ENCODE measurements at regions not wholly inside any gene's neighbourhood (a gene's known extent, or its start where the extent isn't known, plus 50 kb on each side); places are given as distances from the start of the nearest gene placed in this dataset.
A peak's percentile ranks its signal among the peaks of the same experiment; 100 is the strongest.
"Not testable (repeated sequence)": the region's sequence is repeated elsewhere in the genome, so short reads cannot be mapped to it uniquely, and the experiment has no call there.

DNA sequence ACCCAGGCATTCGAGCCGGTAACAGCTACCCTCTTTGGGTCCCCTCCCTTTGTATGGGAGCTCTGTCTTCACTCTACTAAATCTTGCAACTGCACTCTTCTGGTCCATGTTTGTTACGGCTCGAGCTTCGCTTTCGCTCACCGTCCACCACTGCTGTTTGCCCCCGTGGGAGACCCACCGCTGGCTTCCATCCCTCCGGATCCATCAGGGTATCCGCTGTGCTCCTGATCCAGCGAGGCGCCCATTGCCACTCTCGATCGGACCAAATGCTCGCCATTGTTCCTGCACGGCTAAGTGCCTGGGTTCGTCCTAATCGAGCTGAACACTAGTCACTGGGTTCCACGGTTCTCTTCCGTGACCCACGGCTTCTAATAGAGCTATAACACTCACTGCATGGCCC is 416.3 kb downstream of the TMEM121 start:
- not testable (repeated sequence) for H3K9ac ChIP-seq (ENCODE audit: low read length); H3K27ac ChIP-seq (ENCODE audit: low read depth, low read length); H3K4ac ChIP-seq (ENCODE audit: low read depth, low read length); H3K27me3 ChIP-seq (ENCODE audit: insufficient read depth, low read length); H3K14ac ChIP-seq (ENCODE audit: low read length); H3K4me1 ChIP-seq (ENCODE audit: control insufficient read depth in 1 of 2, insufficient read depth in 2 of 2, low read length in 2 of 2); H3K23ac ChIP-seq (ENCODE audit: low read length); H4K8ac ChIP-seq (ENCODE audit: low read depth, low read length); H3K4me2 ChIP-seq (ENCODE audit: low read length); H3K79me2 ChIP-seq (ENCODE audit: control insufficient read depth, insufficient read depth, low read length, poor library complexity); H2AK5ac ChIP-seq (ENCODE audit: low read length); DNase-seq; H2BK120ac ChIP-seq (ENCODE audit: insufficient read depth, low read length, poor library complexity); H4K91ac ChIP-seq (ENCODE audit: low read depth, low read length); H3K79me1 ChIP-seq (ENCODE audit: low read length); H3K18ac ChIP-seq (ENCODE audit: low read length); H3K4me3 ChIP-seq (ENCODE audit: low read depth, low read length); H3K36me3 ChIP-seq (ENCODE audit: control insufficient read depth in 1 of 2, insufficient read depth in 2 of 2, low read length in 2 of 2); H2AFZ ChIP-seq (ENCODE audit: insufficient read depth, low read length, poor library complexity); H2BK12ac ChIP-seq (ENCODE audit: low read length); H4K12ac ChIP-seq (ENCODE audit: low read depth, low read length); H2BK5ac ChIP-seq (ENCODE audit: low read depth, low read length, poor library complexity)
- H3K9me3 ChIP-seq (ENCODE audit: insufficient read depth, low read depth, low read length): peaks cover 60% of the 10 kb centered on the region
- WGBS (ENCODE audit: extremely low coverage, insufficient coverage, insufficient read length): no CpG with 5 or more reads among the region's 22 CpGs

- H4K12ac ChIP-seq (ENCODE audit: low read depth, low read length): no peak overlapping the region
- no peak overlapping the region for H3K4me3 ChIP-seq (ENCODE audit: low read depth, low read length)
- H3K4me1 ChIP-seq (ENCODE audit: control insufficient read depth in 1 of 2, insufficient read depth in 2 of 2, low read length in 2 of 2): no peaks in the 10 kb centered on the region
- no peaks in the 10 kb centered on the region for H3K36me3 ChIP-seq (ENCODE audit: control insufficient read depth in 1 of 2, insufficient read depth in 2 of 2, low read length in 2 of 2)
- no peak overlapping the region for H3K4ac ChIP-seq (ENCODE audit: low read depth, low read length)
- no peak overlapping the region for H3K9ac ChIP-seq (ENCODE audit: low read length)
- H2BK12ac ChIP-seq (ENCODE audit: low read length): no peak overlapping the region
- no peak overlapping the region for H3K23ac ChIP-seq (ENCODE audit: low read length)
- H3K18ac ChIP-seq (ENCODE audit: low read length): no peak overlapping the region
- H2AK5ac ChIP-seq (ENCODE audit: low read length): no peak overlapping the region
- no CpG with 5 or more reads among the region's 12 CpGs for WGBS (ENCODE audit: extremely low coverage, insufficient coverage, insufficient read length)
- no peak overlapping the region for H3K27ac ChIP-seq (ENCODE audit: low read depth, low read length)
- H3K14ac ChIP-seq (ENCODE audit: low read length): no peak overlapping the region
- no peaks in the 10 kb centered on the region for H3K79me1 ChIP-seq (ENCODE audit: low read length)
- H3K79me2 ChIP-seq (ENCODE audit: control insufficient read depth, insufficient read depth, low read length, poor library complexity): no peaks in the 10 kb centered on the region
- H3K4me2 ChIP-seq (ENCODE audit: low read length): no peak overlapping the region
- peaks cover 56% of the 10 kb centered on the region for H3K9me3 ChIP-seq (ENCODE audit: insufficient read depth, low read depth, low read length)
- DNase-seq: no peak
- no peak overlapping the region for H2BK120ac ChIP-seq (ENCODE audit: insufficient read depth, low read length, poor library complexity)
- no peak overlapping the region for H2AFZ ChIP-seq (ENCODE audit: insufficient read depth, low read length, poor library complexity)
- no peaks in the 10 kb centered on the region for H3K27me3 ChIP-seq (ENCODE audit: insufficient read depth, low read length)
- no peak overlapping the region for H4K8ac ChIP-seq (ENCODE audit: low read depth, low read length)
- no peak overlapping the region for H4K91ac ChIP-seq (ENCODE audit: low read depth, low read length)
- H2BK5ac ChIP-seq (ENCODE audit: low read depth, low read length, poor library complexity): no peak overlapping the region
These were observed 417.7 kb downstream of the TMEM121 start for GRCh38 chr14:105943973-105944602.

- H3K14ac ChIP-seq (ENCODE audit: low read length): no peak overlapping the region
- H3K23ac ChIP-seq (ENCODE audit: low read length): no peak overlapping the region
- H2BK12ac ChIP-seq (ENCODE audit: low read length): no peak overlapping the region
- no peaks in the 10 kb centered on the region for H3K27me3 ChIP-seq (ENCODE audit: insufficient read depth, low read length)
- no peaks in the 10 kb centered on the region for H3K4me1 ChIP-seq (ENCODE audit: control insufficient read depth in 1 of 2, insufficient read depth in 2 of 2, low read length in 2 of 2)
- no peak overlapping the region for H3K4me3 ChIP-seq (ENCODE audit: low read depth, low read length)
- no peak overlapping the region for H2AK5ac ChIP-seq (ENCODE audit: low read length)
- H2AFZ ChIP-seq (ENCODE audit: insufficient read depth, low read length, poor library complexity): no peak overlapping the region
- H3K18ac ChIP-seq (ENCODE audit: low read length): no peak overlapping the region
- no peaks in the 10 kb centered on the region for H3K36me3 ChIP-seq (ENCODE audit: control insufficient read depth in 1 of 2, insufficient read depth in 2 of 2, low read length in 2 of 2)
- H2BK120ac ChIP-seq (ENCODE audit: insufficient read depth, low read length, poor library complexity): no peak overlapping the region
- H3K9ac ChIP-seq (ENCODE audit: low read length): no peak overlapping the region
- H3K79me1 ChIP-seq (ENCODE audit: low read length): no peaks in the 10 kb centered on the region
- no peaks in the 10 kb centered on the region for H3K79me2 ChIP-seq (ENCODE audit: control insufficient read depth, insufficient read depth, low read length, poor library complexity)
- no peak overlapping the region for H2BK5ac ChIP-seq (ENCODE audit: low read depth, low read length, poor library complexity)
- H3K9me3 ChIP-seq (ENCODE audit: insufficient read depth, low read depth, low read length): peaks cover 54% of the 10 kb centered on the region
- no peak overlapping the region for H3K4ac ChIP-seq (ENCODE audit: low read depth, low read length)
- H4K8ac ChIP-seq (ENCODE audit: low read depth, low read length): no peak overlapping the region
- no peak overlapping the region for H4K12ac ChIP-seq (ENCODE audit: low read depth, low read length)
- no peak overlapping the region for H3K27ac ChIP-seq (ENCODE audit: low read depth, low read length)
- DNase-seq: peak; percentile 68 to 84
- H4K91ac ChIP-seq (ENCODE audit: low read depth, low read length): no peak overlapping the region
- no peak overlapping the region for H3K4me2 ChIP-seq (ENCODE audit: low read length)
- WGBS (ENCODE audit: extremely low coverage, insufficient coverage, insufficient read length): no CpG with 5 or more reads among the region's 30 CpGs
These were observed 418.5 kb downstream of the TMEM121 start for GRCh38 chr14:105944632-105945610.

DNA sequence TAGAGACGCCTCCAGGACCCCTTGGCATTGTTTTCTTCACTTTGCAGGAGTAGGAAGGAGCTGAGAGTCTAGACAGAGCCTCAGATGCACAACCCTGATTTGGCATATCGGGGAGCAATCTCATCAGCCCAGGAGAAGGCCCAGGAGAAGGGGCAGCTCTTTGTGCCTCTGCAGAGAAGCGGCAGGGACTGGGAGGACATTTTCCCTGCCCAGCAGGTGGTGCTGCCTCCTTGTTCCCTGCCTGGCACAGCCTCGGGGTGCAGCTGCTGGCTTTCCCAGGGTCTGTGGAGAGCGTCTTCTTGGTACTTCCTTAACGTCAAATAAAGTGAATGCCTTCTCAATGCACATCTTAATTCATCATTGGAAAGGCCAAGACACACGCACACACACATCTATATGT is 419.5 kb downstream of the TMEM121 start:
- Histone ChIP-seq H3K9me3 (ENCODE audit: insufficient read depth, low read depth, low read length) (peaks cover 49% of the 10 kb centered on the region), H2BK5ac (ENCODE audit: low read depth, low read length, poor library complexity) (no peak overlapping the region), H2AK5ac (ENCODE audit: low read length) (no peak overlapping the region), H3K4ac (ENCODE audit: low read depth, low read length) (no peak overlapping the region), H3K4me1 (ENCODE audit: control insufficient read depth in 1 of 2, insufficient read depth in 2 of 2, low read length in 2 of 2) (no peaks in the 10 kb centered on the region), H3K79me1 (ENCODE audit: low read length) (no peaks in the 10 kb centered on the region), H4K91ac (ENCODE audit: low read depth, low read length) (no peak overlapping the region), H3K4me3 (ENCODE audit: low read depth, low read length) (no peak overlapping the region), H3K79me2 (ENCODE audit: control insufficient read depth, insufficient read depth, low read length, poor library complexity) (no peaks in the 10 kb centered on the region), H2BK12ac (ENCODE audit: low read length) (no peak overlapping the region), H2AFZ (ENCODE audit: insufficient read depth, low read length, poor library complexity) (no peak overlapping the region), H3K36me3 (ENCODE audit: control insufficient read depth in 1 of 2, insufficient read depth in 2 of 2, low read length in 2 of 2) (no peaks in the 10 kb centered on the region), H3K14ac (ENCODE audit: low read length) (no peak overlapping the region), H2BK120ac (ENCODE audit: insufficient read depth, low read length, poor library complexity) (no peak overlapping the region), H3K23ac (ENCODE audit: low read length) (no peak overlapping the region), H4K12ac (ENCODE audit: low read depth, low read length) (no peak overlapping the region), H4K8ac (ENCODE audit: low read depth, low read length) (no peak overlapping the region), H3K18ac (ENCODE audit: low read length) (no peak overlapping the region), H3K27ac (ENCODE audit: low read depth, low read length) (no peak overlapping the region), H3K27me3 (ENCODE audit: insufficient read depth, low read length) (no peaks in the 10 kb centered on the region), H3K4me2 (ENCODE audit: low read length) (no peak overlapping the region), H3K9ac (ENCODE audit: low read length) (no peak overlapping the region)
- peak in 1 of 2 donors; percentile 10 for DNase-seq
- no CpG with 5 or more reads among the region's 7 CpGs for WGBS (ENCODE audit: extremely low coverage, insufficient coverage, insufficient read length)
